ENCODE measurements at regions not wholly inside any gene's neighbourhood (a gene's known extent, or its start where the extent isn't known, plus 50 kb on each side); places are given as distances from the start of the nearest gene placed in this dataset.
"Not testable (repeated sequence)": the region's sequence is repeated elsewhere in the genome, so short reads cannot be mapped to it uniquely, and the experiment has no call there.

DNA sequence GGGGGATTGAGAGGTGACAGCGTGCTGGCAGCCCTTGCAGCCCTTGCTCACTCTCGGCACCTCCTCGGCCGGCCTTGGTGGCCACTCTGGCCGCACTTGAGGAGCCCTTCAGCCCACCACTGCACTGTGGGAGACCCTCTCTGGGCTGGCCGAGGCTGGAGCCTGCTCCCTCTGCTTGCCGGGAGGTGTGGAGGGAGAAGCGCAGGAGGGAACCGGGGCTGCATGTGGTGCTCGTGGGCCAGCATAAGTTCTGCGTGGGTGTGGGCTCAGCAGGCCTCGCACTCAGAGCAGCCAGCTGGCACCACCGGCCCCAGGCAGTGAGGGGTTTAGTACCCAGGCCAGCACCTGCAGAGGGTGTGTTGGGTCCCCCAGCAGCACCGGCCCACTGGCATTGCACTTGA lies 912.2 kb upstream of the ADGRB3 start:
- no peak for DNase-seq

DNA sequence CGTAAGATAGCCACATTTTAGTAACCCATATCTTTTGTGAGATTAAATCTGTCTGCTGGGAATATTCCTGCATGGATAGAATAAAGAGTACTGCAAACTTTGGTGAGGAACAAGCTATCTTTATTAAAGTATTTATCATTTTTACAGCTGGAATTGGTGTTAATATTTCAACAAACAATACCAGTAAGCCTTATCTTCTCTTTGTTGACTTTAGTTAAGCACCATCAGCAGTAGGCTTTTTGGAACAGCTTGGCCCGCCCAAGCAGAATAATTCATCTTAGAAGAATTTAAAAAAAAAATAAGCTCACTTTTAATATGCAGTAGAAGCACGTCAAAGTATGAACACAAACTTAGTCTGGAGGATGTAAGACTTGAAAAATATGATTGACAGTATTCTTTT lies 917.8 kb upstream of the ADGRB3 start:
- DNase-seq, result no peak

DNA sequence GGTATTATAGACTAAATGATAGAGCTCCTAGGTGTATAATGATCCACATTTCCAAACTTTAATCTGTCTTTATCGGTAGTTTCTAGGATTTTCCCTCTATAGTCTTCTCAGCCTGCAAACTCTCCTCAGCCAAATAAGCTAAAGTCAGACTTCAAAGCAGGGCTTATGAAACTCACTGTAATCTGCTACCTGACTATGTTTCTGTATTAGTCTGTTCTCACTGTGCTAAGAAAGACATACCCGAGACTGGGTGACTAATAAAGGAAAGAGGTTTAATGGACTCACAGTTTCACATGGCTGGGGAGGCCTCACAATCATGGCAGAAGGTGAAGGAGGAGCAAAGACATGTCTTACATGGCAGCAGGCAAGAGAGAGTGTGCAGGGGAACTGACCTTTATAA lies 928.7 kb upstream of the ADGRB3 start:
- no peak for DNase-seq

DNA sequence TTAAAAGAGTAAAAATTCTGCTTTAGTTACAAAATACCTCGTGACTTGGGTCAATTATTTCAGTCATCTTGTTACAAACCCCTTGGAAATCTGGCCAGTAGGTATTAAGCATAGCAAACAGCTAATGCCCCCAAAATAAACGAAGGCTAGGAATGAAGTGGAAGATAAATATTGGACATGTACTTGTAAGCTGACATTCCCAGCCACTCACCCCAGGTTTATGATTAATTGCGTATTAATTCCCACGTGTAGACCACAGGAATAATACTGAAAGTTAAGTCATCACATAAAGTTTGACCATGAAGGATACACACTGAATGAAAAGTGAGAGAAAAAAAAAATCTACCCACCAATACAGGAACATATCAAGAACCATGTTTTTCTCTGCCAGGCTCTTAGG lies 936.5 kb upstream of the ADGRB3 start:
- no peak for DNase-seq

DNA sequence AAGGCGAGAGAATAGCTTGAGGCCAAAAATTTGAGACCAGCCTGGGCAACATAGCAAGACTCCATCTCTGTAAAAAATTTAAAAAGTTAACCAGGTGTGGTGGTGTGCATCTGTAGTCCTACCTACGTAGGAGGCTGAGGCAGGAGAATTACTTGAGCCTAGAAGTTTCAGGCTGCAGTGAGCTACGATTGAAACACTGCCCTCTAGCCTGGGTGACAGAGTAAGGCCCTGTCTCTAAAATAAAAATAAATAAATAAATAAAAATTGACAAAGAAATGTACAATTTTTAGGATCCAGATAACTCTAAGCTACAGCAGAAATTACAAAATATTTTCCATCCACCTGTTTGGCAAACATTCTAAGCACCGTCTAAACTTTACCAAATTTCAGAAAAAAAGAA lies 941.0 kb upstream of the ADGRB3 start:
- no peak for DNase-seq

DNA sequence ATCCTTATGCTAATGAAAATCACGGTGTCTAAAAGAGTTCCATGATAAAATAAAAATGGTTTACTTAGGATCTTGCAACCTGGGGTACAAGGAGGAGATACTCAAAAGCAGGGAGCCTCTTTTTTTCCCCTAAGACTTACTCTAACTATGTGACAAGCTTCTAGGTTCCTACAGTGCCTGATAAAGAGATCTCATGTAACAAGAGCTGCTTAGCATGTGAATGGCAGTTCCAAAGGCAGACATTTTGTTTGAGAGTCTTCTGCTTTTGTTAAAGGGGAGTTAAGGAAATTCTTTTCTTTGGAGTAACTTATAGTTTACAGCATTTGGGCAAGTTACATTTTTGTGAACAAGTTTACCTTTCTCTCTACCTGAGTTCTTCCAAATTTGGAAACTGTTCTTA lies 945.8 kb upstream of the ADGRB3 start:
- DNase-seq, result no peak

DNA sequence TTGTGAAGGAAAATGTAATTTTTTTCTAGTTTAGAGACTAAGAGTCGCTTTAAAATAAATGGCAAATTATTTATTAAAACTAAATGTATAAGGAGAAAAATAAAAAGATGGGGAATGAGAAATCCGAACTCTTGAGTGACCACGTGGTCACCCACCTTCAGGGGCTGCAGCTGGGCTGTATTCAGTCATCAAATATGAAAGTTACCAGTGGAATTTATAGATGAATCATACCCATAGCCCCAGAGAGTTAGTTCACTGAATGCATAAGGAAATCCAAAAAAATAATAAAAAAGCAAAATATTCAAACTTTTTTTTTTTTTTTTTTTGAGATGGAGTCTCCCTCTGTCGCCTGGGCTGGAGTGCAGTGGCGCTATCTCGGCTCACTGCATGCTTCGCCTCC lies 947.7 kb upstream of the ADGRB3 start:
- DNase-seq, result no peak

DNA sequence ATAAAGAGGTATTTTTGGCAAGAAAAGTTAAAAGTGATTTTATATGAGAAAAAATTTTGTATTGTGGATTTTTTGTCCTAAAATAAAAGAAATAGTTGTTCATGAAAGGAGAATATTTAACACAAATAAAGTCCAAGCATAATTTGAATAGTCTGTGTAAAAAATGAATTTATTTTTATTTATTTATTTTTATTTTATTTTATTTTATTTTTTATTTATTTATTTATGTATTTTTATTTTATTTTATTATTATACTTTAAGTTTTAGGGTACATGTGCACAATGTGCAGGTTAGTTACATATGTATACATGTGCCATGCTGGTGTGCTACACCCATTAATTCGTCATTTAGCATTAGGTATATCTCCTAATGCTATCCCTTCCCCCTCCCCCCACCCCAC lies 948.9 kb upstream of the ADGRB3 start:
- not testable (repeated sequence) for DNase-seq

DNA sequence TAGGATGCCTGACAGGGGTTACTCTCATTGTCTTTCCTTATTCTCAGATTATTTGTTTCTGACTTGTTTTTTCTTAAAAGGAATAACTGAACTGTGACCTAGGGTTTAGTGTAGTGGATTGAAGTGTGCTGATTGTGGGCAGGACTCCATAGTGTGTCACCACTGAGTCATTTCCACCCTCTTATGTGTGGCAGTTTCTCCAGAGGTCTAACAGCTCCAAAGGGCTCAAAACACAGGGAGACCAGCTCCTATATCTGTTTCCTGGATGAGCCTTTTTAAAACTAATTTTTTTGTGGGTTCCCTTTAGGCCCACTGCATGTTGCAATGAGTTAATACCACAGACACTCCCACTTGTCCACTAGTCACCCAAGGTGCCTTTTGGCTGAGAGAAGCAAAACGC lies 951.1 kb upstream of the ADGRB3 start:
- DNase-seq, result no peak

DNA sequence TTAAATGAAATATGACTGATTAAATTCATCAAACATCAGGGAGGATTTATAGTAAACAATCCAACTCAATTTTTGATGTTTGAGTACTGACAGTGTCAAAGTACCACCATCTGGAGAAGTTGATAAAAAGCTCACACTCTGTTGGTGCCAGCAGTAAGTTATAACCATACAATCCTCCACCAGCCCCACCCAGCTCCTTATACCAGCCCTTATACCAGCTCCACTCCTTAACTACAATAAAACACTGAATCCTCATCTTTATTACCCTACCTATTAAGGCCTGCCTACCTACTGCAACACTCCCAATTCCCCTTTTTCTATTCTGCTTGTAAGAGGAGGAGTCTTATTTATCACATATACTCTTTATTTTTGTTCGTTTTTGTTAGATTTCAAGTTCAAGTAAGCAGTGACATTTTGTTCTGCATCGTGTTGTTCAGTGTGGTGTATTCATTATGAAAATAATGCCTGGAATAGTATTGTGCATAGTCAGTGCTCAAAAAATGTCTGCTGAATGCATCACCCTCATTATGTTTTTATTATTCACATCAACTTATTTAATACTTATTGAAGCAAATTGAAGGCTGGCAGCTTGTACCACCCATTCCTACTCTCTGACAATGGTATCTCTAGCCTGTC lies 954.7 kb upstream of the ADGRB3 start:
- no peak for DNase-seq

DNA sequence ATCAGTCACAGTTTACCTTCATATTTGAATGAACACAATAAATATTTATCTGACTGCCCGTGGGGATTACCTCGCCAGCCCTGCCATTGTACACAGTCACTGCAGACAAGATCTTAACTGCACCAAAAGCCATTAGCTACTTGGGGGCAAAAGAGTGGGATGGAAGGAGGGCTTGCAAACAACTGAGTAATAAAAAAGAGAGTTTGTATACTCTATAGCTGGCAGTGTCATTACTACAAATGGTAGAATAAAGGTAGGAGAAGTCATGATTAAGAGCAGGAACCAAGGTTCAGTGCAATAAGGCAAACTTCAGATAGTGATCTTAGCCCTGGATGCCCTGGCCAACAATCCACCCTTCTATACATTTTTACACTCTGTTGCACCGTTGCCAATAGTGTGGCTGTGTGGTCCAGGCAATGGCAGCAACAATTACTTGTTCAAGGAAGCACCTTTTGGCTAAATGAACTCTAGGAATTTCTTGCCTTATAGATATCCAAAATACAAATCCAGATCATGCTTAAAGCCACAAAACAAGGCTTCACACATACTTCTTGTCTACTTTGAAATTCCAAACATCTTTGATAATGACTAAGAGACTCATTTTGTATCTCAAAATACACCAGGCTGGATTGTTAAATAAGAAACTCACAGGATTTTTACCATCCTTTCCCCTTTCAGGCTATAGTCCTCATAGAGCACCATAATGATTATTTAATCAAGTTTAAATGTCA lies 955.4 kb upstream of the ADGRB3 start:
- no peak for DNase-seq

DNA sequence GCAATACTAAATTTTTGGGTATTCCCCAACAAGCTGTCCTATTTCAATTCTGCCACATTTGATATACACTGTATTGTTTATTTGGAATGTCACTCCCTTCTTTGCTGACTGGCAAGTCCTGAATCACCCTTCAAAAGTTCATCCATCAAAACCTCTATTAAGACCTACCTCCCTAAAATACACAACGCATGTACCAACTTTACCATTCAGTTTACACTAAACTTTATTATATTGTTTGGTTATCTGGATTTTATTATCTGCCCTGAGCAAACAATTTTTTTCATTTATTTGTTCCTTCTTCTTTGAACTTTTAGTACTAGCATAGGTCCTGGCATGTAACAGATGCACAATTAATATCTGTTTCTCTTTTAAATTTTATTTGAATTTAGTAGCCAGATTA lies 958.2 kb upstream of the ADGRB3 start:
- no peak for DNase-seq

DNA sequence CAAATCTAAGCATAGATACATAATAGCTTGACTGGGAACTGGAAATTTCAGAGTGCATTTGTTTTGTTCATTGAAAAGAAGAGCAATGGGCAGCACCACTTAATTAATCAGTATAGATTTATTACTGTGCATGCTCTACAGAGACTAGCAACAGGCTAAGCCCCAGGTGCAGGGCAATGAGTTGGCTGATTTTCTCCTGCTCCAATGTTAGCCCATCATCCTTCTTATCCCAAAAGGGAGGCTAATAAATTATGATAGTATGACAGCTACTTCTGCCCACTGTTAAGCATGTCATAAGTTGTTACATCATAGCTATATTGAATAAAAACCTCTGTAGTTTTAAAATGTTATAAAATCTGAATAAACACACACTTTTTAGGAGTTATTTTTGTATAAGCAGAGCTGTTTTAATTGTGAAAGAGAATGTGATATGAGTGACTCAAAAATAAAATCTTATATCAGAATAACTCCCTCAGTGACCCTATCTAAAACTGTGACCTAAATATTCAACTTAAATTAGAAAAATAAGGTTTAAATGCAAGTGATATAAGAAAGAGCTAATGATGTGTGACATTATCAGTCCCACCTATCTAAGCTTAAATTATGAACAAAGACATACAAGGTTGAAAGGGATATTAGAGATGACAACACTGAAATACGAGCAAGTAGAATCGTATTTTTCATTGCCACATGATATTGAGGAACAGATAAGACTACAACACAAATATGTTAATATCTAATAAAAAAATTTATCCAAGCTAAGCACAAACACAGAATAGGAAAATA lies 967.3 kb upstream of the ADGRB3 start:
- no peak for DNase-seq

DNA sequence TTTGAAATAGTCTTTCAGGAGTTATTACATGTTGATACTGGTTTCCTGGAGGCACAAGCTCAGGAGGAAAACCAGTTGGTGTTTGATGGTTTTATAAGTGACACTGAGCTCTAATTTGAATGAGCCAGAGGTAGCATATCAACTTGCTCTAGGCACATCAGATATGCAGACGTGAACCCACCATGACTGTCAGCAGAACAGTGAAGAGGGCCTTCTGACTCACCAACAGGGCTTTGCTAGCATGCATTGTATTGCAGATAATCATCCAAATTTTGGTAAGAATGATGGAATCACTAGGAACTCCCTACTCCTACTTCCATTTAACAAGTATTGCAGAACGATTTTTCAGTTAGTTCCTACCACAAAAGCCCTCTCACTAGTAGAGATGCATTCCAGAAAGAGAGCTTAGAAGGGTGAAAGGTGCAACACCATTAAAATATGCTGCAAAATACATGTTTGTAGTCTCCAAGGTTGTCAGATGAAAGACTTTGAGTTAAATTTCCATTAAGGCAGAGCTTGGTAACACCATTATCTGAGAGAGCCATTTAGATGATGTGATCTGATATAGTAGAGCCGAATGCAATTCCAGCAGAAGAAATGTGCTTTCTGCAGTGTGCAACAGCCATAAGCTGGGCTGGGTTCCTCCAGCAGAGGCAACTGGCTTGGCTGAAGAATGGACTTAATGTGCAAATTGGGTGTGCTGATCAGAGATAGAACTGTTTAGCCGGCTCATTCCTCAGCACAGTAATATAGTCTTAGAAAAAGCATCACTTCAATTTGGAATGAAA lies 968.7 kb upstream of the ADGRB3 start:
- DNase-seq, result no peak

DNA sequence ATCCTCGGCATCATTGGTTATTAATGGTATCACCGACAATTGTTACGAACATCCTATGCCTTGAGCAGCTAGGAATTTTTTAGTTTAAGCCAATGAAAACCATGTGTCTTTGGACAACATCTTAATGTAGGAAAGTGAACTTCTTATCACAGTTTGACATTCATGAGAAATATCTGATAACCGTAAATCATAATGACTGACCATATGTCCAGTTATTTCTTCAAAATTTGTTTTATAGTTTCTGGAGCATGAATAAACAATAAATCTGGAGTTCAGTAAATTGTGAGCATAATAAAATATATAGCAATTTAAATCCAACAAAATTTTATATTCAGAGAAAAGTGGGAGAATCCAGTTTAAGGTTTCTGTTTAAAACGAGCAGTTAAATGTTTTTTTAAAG lies 970.1 kb upstream of the ADGRB3 start:
- no peak for DNase-seq

DNA sequence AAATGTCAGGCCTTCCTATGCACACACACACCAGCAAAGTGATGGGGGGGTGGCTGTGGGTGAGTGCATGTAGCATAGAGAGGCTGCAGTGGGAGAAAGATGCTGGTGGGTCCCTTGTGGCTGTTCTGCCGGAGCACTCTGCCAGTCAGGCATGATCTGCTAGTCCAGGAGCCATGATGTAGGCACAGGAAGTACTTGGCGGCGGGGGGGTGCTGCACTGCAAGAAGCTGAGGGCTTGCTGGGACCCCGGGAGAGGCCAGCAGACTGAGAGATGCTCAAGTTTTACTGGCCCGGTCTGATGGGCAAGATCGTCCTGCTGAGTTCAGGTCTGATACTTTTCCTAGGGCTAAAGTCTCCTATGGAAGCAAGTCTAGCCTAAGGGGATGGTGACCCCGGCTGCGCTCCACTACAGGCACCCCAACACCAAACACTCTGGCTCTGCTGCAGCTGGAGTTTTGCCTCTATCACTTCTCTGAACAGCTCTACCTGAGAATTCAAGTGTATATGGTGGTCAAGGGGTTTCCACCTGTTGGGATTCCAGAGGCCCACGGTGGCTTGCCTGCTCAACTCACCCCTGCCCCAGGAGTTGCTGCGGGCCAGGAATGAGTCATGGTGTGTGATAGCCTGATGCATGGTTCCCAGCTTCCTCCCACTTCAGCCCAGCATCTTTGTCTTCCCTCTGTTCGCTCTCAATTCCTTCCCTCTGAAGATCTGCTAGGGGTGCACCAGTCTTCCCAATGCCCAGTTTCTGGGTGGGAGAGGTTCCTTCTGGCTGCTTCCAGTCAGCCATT lies 971.8 kb upstream of the ADGRB3 start:
- DNase-seq, result no peak

DNA sequence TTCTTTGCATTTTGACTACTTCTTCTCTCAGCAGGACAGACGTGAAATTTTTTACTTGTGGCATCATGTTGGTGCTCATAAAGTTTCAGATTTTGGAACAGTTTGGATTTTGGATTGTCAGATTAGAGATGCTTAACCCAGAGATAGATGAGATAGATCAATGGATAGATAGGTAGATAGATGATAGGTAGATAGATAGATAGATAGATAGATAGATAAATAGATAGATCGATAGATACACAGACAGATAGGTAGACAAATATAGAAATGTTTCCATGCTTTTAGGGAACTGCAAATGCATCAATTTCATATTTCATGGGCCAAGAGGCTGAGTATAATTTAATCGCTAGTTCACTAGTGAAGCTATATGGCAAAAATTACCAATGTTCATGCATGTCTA lies 981.5 kb upstream of the ADGRB3 start:
- no peak for DNase-seq

DNA sequence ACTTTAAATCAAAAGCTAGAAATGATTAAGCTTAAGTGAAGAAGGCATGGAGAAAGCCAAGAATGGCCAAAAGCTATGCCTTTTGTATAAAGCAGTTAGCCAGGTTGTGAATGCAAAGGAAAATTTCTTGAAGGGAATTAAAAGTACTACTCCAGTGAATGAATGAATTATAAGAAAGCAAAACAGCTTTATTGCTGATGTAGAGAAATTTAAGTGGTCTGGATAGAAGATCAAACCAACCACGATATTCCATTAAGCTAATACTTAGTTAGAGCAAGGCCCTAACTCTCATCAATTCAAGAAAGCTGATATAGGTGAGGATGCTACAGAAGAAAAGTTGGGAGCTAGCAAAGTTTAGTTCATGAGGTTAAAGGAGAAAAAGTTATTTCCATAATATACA lies 988.5 kb upstream of the ADGRB3 start:
- DNase-seq, result no peak

DNA sequence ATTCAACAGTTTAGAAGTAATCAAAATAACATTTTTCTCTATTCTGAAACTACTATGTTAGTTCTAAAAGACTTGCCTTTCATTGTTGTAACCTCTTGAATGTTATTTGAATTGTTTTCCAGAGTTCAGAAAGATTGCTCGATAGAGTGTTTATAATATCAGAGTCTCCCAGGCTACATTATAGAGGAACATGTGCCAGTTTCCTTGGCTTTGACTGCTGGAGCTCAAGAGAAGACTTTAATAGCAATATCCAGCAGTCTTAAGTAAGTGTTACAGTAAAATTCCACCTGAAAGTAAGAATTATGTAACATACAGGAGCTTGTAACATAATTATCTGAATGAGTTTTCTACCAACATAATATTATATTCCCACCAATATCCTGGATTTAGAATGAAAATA lies 991.8 kb upstream of the ADGRB3 start:
- DNase-seq, result no peak

DNA sequence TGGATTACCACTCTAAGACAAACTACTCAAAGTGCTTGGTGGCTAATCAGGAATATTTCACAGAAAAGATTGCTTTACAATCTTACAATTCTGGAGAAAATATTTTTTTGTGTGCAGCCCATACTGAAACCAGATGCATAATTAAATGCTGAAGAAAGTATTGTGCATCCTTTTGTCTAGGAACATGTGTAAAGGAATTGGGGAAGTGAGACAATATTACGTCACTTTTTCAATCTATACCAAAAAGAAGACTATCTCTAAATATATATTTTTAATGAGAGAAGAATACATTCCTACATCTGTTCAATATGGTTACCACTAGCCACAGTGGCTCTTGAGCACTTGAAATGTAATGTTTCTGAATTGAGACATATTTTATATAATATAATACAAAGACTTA lies 992.5 kb upstream of the ADGRB3 start:
- DNase-seq, result no peak

DNA sequence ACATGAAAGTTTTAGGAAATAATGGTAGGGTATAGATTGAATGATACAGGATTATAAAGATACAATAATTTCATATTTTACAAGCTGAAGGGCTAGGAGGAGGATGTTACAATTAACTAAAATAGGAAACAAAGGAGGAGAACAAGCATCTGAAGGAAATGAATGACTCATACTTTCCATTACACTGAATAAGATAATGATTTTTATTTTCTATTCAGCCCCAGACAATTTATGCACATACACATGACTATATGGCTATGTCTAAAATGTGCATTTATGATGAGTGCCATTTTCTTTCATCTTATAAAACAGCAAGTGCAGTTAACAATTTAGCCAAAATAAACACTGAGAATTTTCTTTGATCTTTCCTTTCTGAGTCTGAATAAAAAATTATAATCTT lies 994.6 kb upstream of the ADGRB3 start:
- DNase-seq, result no peak

DNA sequence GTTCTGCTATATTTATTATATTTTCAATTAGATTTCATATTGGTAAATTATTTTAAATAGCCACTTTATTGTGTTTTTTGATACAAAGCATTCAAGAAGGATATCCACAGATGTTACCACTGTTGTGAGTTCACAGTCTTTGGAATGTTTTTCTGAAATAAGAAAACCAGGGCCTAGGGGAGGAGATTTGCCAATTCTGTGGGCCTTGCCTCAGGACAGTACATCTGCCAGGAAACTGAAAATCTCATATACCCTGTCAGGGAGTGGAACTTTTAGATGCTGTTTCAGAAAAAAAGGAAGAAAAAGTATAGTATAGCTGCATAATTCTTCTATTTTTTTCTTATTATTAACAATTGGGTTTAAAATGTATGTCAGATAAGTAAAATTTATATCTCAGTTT lies 995.9 kb upstream of the ADGRB3 start:
- DNase-seq, result no peak

DNA sequence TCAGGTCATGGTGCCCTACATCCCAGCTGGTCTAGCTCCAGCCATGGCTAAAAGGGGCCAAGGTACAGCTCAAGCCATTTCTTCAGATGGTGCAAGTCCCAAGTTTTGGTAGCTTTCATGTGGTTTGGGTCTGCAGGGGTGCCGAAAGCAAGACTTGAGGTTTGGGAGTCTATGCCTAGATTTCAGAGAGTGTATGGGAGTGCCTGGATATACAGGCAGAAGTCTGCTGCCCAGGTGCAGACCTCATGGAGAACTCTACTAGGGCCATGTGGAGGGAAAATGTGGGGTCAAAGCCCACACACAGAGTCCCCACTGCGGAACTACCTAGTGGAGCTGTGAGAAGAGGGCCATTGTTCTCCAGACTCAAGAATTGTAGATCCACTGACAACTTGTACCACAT lies 1000.9 kb upstream of the ADGRB3 start:
- DNase-seq, result no peak

Measured in right hindlimb (tissue), 1 donor.